Suprapubic skin (tissue), 4 donors: ENCODE measurements at regions not wholly inside any gene's neighbourhood (a gene's known extent, or its start where the extent isn't known, plus 50 kb on each side); places are given as distances from the start of the nearest gene placed in this dataset.

ENCODE experiments used
- DNase-seq, 2 donors: peaks; one replicate each; pipeline ENCODE4 v3.0.0-alpha.2; 2019; ENCODE audit warnings: low spot score in 2 of 2
- H3K27ac ChIP-seq: fragments of 200-600 bp; sonication (generic); one replicate; pipeline ENCODE4 v1.5.1; 2019
- H3K27me3 ChIP-seq: fragments of 200-600 bp; sonication (generic); one replicate; pipeline ENCODE4 v1.5.1; 2019
- H3K36me3 ChIP-seq: fragments of 200-600 bp; sonication (generic); one replicate; pipeline ENCODE4 v1.5.1; 2019
- H3K4me1 ChIP-seq: fragments of 200-600 bp; sonication (generic); one replicate; pipeline ENCODE4 v1.5.1; 2019
- H3K4me3 ChIP-seq: fragments of 200-600 bp; sonication (generic); one replicate; pipeline ENCODE4 v1.5.1; 2019; ENCODE audit warnings: mild to moderate bottlenecking
- H3K9me3 ChIP-seq: fragments of 200-600 bp; sonication (generic); one replicate; pipeline ENCODE4 v1.5.1; 2019
- CTCF ChIP-seq, 2 donors: fragments of 200-600 bp in 1 of 2; fragments of 450-650 bp in 1 of 2; sonication (generic) in 1 of 2; IDR thresholded peaks; one replicate each; pipeline ENCODE4 v1.5.1; 2016 to 2019; ENCODE audit warnings: antibody characterized with exemption in 2 of 2, mild to moderate bottlenecking in 1 of 2, moderate library complexity in 1 of 2
- EP300 ChIP-seq: sonication (generic); formaldehyde crosslinking; IDR thresholded peaks from one replicate; pipeline ENCODE4 v1.6.1; 2017; ENCODE audit warnings: antibody characterized with exemption
- POLR2A ChIP-seq, 2 donors: fragments of 450-650 bp; IDR thresholded peaks; one replicate each; pipeline ENCODE4 v1.6.1; 2017; ENCODE audit warnings: antibody characterized with exemption in 2 of 2, mild to moderate bottlenecking in 2 of 2, moderate library complexity in 2 of 2
- POLR2AphosphoS5 ChIP-seq, 3 donors: sonication (generic); formaldehyde crosslinking; IDR thresholded peaks; one replicate each; pipeline ENCODE4 v1.6.1; 2017; ENCODE audit warnings: antibody characterized with exemption in 3 of 3
- WGBS: methylation state at CpG from one replicate; pipeline ENCODE4 v1.1.5; 2018; 5-methylcytosine and 5-hydroxymethylcytosine counted together

GRCh38 chr13:73938372-73939070 lies 195.7 kb downstream of the KLF12 start:
- TF ChIP-seq CTCF (IDR thresholded peaks at IDR 0.05), result no peak
- no peak for TF ChIP-seq EP300
- no peak for TF ChIP-seq POLR2AphosphoS5 (IDR thresholded peaks at IDR 0.05)
- TF ChIP-seq POLR2A (IDR thresholded peaks at IDR 0.05), result no peak
- 86% methylated on average over 10 of the region's 10 CpGs for WGBS
- no peaks in the 10 kb centered on the region for H3K4me1 ChIP-seq
- no peaks in the 10 kb centered on the region for H3K9me3 ChIP-seq
- H3K36me3 ChIP-seq, result no peaks in the 10 kb centered on the region
- no peak overlapping the region for H3K4me3 ChIP-seq
- DNase-seq, result no peak
- H3K27ac ChIP-seq, result no peak overlapping the region
- H3K27me3 ChIP-seq, result no peaks in the 10 kb centered on the region

GRCh38 chr13:73937441-73937840 lies 196.8 kb downstream of the KLF12 start:
- TF ChIP-seq EP300 (no peak), POLR2A (IDR thresholded peaks at IDR 0.05) (no peak), CTCF (IDR thresholded peaks at IDR 0.05) (no peak), POLR2AphosphoS5 (IDR thresholded peaks at IDR 0.05) (no peak)
- WGBS, result 100% methylated on average over 1 of the region's 1 CpG
- H3K9me3 ChIP-seq, result no peaks in the 10 kb centered on the region
- H3K36me3 ChIP-seq, result no peaks in the 10 kb centered on the region
- no peak overlapping the region for H3K4me3 ChIP-seq
- no peak for DNase-seq
- no peak overlapping the region for H3K27ac ChIP-seq
- H3K4me1 ChIP-seq, result no peaks in the 10 kb centered on the region
- no peaks in the 10 kb centered on the region for H3K27me3 ChIP-seq

GRCh38 chr13:73935991-73936390 lies 198.2 kb downstream of the KLF12 start:
- Histone ChIP-seq H3K9me3 (no peaks in the 10 kb centered on the region), H3K4me3 (no peak overlapping the region), H3K36me3 (no peaks in the 10 kb centered on the region), H3K27ac (no peak overlapping the region), H3K4me1 (no peaks in the 10 kb centered on the region), H3K27me3 (no peaks in the 10 kb centered on the region)
- no peak for DNase-seq
- no peak for TF ChIP-seq EP300
- TF ChIP-seq POLR2A (IDR thresholded peaks at IDR 0.05), result no peak
- no peak for TF ChIP-seq CTCF (IDR thresholded peaks at IDR 0.05)
- no peak for TF ChIP-seq POLR2AphosphoS5 (IDR thresholded peaks at IDR 0.05)
- WGBS, result 58% methylated on average over 3 of the region's 3 CpGs

- no peaks in the 10 kb centered on the region for H3K27me3 ChIP-seq
Observed at GRCh38 chr13:73934771-73935170, 199.4 kb downstream of the KLF12 start.

More at GRCh38 chr13:73934771-73935170, 199.4 kb downstream of the KLF12 start:
- 92% methylated on average over 3 of the region's 3 CpGs for WGBS
- H3K4me3 ChIP-seq, result no peak overlapping the region
- TF ChIP-seq CTCF (IDR thresholded peaks at IDR 0.05), result no peak
- no peak for TF ChIP-seq EP300
- no peak for TF ChIP-seq POLR2A (IDR thresholded peaks at IDR 0.05)
- no peak for TF ChIP-seq POLR2AphosphoS5 (IDR thresholded peaks at IDR 0.05)
- no peak for DNase-seq
- H3K9me3 ChIP-seq, result no peaks in the 10 kb centered on the region
- H3K4me1 ChIP-seq, result no peaks in the 10 kb centered on the region
- H3K27ac ChIP-seq, result no peak overlapping the region
- no peaks in the 10 kb centered on the region for H3K36me3 ChIP-seq
